SH-SY5Y (cell line): ENCODE measurements at regions not wholly inside any gene's neighbourhood (a gene's known extent, or its start where the extent isn't known, plus 50 kb on each side); places are given as distances from the start of the nearest gene placed in this dataset.

ENCODE experiments used
- GATA2 ChIP-seq: IDR thresholded peaks from 2 replicates; pipeline ENCODE4 v1.6.1; 2011; ENCODE audit warnings: mild to moderate bottlenecking, low read depth, low read length
- GATA3 ChIP-seq: IDR thresholded peaks from 2 replicates; pipeline ENCODE4 v1.6.1; 2011; ENCODE audit warnings: low read depth, mild to moderate bottlenecking, low read length, moderate library complexity

GRCh38 chr6:65771946-65772345, 64.9 kb upstream of the EYS start:
- no peak for TF ChIP-seq GATA3
- no peak for TF ChIP-seq GATA2
